GM18520 (cell line): ENCODE measurements at regions not wholly inside any gene's neighbourhood (a gene's known extent, or its start where the extent isn't known, plus 50 kb on each side); places are given as distances from the start of the nearest gene placed in this dataset.

ENCODE experiments used
- ATAC-seq: cut with Tn5 transposase; IDR thresholded peaks from one replicate; pipeline ENCODE4 v1.9.1; 2021; ENCODE audit not compliant: unreplicated experiment

DNA sequence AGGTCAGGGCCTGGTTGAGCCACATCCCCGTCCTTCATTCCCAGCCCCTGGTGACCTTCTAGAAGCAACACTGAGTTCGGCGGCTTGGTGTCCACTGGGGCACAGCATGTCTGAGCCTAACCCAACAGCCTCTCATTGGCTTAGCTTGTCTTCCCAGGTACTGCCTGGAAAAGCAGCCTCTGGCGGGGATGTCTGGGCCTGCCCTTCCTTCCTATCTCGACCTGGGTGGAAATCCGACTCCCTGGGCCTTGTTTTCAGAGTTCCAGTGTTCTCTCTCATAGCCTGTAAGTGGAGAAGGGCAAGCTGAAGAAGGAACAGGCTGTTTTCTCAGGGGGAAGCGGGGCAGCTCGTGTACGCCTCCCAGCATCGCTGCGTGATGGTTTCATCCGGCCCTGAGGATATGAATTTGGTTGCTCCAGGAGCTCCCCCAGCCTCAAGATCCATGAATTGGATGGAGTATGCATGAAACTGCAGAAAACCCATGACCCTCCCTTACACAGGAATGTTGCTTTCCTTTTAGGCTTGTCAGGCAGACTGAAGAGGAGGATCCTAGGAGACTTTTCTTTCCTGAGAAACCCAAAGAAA, 116.5 kb upstream of the IRF2BP2 start:
- no peak for ATAC-seq

DNA sequence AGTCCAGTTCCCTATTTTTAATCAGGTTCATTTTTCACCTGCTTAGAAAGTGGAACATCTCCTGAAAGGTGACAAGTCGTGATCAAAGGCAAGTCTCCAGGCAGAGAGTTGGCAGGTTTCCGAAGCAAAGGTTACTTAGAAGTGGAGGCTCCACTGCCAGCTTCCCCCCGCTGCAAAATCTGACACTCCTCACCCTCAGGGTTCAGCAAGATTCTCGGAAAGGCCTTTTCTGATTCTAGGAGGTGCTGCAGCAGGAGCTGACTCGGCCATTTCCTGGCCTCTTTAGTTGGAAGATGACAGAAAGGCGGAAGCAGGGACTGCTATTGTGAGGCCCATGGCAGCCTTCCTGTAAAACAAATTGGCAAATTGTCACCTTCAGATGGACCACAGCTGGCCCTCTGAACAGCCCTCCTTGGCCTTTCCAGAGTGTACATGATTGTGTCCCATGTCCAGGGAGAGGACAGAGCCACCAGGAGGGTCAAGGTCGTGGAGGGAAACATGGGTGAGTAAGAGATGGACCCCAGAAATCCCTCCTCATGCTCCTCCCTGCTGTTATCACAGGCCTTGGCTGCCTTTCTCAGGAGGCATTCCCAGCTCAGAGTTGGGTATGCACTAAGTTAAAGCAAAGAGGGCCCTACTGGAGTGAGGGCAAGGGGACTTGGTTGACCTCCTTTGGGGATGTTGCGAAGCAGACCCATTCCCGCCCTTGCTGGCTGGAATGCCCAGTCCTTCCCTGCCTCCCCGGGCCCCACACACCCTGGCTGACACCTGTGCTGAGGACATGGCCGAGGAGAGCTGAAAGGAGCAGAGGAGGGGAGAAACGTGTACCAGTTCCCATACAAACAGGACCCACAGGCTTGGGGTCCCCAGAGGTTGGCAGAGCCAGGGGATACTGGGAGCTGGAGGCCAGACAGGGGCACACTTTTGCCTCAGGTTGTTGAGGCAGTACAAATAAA, 115.5 kb upstream of the IRF2BP2 start:
- ATAC-seq: no peak

DNA sequence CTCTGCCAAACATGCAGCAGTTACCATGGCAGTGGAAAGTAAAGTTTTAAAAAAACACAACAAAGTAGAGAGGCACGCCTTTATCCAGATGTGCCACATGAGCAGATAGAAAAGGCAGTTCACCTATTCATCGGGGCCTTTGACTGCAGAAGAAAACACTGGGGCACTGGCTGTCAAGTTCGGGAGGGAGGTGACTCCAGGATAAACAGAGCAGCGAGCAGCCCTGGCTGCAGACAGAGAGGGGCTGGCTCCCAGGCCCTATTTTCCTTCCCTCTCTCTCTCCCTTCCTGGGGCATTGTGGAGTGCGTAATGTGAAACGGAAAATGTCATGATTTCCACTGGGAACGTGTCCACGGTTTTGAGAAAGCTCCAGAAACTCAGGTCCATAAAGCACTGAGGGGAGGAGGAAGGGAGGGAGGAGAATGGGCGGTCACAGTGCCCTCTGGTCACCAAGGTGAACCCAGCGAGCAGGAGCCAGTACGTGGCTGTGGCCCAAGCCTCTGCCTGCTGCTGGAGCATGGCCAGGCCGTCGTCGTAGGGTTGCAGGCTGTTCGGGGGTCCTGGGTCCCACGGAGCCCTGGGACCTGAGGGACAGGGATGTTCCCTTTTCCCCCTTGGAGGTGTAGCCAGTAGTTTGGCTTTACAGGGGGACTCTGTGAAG, 114.7 kb upstream of the IRF2BP2 start:
- ATAC-seq: no peak

DNA sequence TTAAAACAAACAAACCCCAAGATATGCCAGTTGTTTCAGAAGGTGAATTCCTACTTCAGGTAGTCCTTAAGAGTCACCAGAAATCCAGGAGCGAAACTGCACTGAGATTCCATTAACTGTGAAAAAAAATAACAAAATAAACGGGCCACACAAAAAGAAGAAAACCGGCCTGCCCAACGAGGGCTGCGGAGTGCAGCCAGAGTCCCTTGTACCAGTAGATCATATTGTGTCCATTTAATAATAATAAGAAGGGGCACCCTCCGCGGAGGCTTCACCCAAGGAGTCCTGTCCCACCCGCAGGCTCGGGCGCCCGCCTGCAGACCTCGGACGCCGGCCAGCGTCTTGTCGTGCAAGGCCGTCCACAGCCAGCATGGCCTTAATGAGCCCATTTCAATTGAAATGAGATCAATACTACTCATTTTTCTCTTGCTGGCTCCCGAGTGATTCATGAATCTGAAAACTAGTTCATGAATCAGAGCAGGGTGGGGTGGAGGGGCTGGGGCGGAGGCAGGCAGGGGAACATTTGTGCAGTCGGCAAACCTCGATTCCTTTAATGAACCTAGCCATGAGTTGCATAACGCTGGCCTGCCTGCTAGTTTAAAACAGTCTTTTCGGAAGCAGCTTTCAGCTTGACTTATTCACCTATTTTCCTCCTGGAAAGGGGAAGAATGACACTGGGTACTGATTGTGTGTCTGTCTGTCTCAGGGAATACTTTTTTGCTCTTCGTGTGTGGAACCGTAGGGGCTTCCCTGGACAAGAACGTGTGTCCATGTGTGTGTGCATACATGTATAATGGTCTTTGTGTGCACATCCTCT, 113.1 kb upstream of the IRF2BP2 start:
- no peak for ATAC-seq

DNA sequence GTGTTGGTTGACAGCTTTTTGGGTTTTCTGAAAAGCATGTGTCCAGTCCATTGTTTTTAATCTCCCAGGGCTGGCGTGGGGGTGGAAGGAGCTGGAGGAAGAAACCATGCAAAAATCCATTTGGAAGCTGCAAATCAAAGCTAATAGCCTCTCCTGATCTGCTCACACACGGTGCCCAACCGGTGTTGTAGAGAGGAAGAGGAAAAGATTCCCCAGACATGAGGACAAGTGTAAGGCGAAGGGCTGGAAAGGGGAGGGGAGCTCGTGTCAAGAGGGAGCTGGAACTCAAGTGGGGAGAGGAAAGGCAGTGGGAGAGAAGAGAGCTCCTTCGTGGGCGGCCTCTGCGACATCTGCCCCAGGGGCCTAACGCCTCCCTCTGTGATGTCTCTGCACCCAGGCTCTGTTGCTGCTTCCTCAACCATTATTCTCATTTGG, 112.3 kb upstream of the IRF2BP2 start:
- no peak for ATAC-seq

DNA sequence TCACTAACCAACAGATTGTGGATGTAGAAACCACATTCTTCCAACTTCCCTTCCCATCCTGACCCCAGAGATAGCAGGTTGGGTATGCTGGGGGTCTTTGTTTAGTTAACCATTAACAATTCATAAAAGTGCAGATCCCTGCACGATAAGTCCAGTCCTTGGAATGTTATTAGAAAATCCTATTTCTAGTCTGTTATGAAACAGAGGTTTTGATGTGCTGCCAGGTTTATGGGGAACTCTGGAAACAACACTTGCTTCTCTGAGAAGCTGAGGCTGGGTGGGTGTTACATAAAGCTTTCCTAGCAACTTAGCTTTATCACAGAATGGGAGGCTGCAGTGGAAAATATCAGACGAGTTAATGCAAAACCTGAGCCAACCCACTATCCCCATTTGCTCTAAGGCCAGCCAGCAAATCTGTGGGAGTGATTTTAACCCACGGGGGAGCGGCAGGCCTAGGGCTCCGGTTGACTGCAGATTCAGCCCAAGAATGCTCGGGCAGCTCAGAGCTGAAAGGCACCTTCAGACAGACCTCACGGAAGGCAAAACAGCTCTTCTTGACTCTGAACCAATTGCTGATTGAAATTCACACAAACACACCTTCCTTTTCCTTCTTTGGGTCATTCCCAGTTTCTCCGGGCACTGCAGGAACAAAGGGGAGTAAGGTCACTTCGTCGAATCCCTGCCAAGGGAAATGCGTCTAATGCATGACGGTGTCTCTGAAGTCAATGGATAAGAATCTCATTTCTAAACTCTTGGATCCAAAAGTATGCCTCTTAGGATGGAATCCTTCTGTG, 111.7 kb upstream of the IRF2BP2 start:
- no peak for ATAC-seq

DNA sequence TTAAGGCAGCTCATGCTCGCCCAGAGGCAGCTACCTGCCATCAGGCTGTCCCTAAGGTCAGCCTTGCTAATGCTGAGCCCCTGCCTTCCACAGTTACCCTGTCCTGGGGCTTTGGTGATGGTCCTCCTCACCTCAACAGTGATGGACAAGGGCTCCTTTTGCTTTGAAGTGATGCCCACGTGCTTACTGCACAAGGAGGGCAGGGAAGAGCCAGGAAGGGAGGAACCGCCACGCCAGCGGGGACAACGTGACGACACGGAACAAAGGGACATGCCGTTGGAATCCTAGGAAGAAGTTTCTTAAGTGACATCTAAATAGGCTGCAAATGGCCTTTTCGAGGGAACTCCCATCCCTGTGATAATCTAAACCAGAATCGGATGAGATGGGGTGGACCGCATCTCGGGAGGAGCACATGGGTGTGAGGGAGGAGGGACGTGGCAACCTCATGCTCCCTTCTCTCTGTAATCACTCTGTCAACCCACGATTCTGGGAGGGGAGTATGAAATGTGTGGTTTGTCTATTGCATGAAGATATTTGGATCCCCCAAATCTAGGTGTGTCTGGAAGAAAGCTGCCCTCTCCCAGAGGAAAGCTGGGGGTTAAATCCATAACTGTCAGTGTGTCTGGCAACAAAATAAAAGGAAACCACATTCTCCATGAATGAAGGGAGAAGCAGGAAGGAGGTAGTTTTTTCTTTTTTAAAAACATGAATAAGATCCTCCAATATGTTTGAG, 110.9 kb upstream of the IRF2BP2 start:
- no peak for ATAC-seq

DNA sequence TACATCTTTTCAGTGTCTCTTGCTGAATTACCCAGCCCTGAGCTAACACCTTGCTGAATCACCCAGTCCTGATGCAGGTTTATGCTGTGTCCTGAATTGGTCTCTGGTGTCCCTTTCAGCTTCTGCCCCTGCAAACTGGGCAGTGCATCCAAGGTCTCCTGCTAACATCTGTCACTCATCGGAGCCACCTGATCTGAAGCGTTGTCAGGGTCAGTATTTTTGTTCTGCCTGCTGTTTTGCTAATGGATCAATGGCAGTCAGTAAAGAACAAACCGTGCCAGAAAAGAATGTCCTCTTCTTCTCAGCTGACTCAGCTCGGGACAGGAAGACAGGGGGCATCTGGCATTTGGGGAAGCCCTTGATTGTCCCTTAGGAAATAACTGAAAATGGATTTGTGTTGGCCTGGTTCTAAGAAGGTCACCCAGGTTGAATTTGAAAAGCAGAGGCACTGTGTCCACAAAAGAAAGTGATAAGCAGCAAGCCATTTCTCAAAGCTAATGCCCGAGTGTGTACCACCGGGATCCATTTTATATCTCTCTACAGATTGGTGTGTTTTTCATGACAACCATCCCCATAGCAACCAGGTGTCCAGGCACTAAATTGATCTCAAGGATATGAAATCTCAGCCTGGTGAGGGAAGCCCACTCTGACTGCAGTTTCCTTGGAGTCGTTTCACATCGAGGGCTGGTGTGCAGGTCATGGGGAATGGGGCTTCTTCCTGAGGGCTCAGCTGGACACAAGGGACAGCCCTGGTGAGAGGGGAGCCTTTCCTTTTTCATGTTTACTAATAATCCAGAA, 109.7 kb upstream of the IRF2BP2 start:
- ATAC-seq: no peak

DNA sequence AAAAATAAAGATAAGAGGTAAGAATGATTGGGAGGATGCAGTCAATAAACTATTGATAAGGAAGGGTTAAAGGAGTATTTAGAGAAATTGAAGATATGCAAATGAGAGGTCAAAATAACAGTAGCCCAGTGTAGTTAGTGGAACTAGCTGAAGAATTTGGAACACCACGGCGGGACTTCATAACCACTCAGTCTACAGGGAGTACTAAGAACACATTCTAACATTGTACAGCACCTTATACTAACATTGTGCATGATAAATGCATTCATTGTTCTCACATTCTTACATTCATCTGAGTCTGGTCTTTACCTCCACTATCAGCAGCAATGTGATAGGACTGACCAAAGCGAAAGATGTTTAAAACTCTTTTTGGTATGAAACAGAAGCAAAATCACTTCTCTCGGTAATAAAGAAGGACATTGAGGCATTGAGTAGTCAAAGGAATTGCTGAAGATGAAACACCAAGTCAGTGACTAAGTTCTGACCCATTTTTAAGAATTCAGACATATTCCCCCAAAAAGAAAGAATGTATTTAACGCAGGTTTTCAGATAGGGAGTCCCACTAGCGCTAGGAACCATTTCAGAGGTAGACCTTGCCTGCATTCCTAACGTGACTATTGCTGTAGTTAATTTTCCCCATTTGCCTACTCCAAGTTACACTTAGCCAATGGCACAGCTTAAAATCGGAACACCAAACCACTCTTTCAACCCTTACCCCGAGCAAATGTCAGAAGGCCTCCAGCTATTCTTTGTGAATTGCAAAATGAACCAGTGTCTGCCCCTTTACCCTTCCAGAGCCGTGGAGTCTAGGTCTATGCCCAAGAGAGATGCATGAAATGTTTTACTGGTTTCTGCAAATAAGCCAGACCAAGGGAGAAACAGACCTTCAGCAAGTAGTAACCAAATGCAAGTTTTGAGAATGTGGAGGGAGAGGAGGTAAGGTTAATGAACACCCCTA, 108.8 kb upstream of the IRF2BP2 start:
- no peak for ATAC-seq

DNA sequence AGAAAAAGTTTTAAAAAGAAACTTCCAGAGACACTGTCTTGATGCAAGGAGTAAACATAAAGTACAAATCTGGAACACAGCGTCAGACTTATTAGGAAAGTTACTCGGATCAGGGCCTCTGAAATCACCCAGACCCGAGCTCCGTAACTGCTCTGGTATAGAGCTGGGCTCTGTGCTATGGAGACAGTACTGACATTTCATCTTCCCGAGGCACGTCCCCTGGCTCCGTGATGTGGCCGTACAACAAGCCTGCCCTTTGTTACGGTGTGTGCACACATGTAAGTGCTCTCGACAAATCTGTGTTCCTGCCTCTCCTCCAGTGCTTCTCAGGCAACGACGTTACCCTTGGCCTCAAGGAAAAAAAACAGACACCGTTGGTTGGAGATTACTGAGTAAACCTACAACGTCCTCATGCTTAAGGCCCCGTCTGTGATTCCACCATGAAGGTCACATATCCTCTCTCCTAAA, 107.0 kb upstream of the IRF2BP2 start:
- no peak for ATAC-seq

DNA sequence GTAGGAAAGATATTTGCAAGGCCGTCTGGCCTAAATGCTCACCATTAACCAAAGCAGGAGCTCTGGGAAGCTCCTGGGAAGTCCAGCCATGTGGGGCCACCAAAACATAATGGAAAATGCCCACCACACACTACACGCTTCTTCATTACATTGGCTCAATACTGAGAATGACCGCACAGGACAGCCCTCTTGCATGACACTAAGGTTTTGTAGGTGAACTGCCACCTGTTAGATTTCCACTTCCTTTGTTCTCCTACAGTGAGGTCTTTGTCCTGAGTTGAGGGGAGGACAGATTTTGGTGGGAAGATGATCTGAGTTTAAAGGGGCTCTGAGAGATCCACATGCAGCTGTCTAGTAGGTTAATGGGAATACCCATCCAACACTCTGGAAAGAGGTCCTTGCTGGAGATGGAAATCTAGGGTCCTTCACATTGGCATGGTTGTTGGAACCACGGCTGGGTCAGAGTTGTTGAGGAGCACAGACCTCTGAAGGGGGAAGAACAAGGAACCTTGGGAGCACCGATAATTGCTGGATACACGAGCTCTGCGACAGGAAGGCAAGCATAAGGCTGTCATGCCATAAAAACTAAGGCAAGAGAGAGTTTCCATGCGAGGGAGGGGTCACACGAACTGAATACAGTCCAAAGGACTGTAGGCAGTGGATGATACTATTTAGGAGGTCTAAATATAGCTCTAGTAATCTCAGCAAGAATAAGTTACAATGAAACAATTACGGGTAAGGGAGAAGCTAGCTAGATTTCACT, 105.5 kb upstream of the IRF2BP2 start:
- no peak for ATAC-seq

DNA sequence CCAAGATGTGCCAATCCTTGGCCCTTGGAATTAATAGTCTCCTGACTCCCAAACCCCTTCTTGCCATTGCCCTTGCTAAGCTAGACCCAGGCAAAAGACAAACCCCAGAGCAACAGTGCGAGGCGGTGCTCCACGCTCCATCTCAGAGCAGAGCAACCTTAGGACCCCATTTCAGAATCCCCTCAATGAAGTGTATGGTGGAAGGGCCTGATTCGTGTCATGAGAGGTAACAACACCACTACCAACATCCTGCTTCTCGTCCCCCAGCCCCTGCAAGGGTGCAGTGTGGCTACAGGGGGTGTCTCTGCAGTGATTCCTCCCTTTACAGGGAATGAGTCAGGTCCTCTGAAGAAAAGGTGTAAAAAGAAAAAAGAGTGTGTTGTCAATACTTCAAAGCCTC, 103.9 kb upstream of the IRF2BP2 start:
- no peak for ATAC-seq

DNA sequence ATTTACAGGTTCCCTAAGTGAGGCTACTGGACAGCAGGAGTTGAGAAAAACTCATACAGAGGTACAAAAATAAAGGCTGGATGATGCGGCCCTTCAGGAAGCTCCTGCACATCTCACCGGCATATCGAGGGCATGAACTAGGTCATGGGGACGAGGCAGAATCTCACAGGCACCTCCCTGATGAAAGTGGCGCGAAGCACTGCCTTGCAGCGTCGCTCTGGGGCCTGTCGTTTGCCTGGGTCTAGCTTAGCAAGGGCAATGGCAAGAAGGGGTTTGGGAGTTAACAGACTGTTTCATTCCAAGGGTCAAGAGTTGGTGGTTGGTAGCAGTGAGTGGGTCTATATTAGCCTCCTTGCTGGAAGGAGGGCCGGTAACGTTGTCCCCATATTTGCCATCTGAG, 103.5 kb upstream of the IRF2BP2 start:
- ATAC-seq: no peak

DNA sequence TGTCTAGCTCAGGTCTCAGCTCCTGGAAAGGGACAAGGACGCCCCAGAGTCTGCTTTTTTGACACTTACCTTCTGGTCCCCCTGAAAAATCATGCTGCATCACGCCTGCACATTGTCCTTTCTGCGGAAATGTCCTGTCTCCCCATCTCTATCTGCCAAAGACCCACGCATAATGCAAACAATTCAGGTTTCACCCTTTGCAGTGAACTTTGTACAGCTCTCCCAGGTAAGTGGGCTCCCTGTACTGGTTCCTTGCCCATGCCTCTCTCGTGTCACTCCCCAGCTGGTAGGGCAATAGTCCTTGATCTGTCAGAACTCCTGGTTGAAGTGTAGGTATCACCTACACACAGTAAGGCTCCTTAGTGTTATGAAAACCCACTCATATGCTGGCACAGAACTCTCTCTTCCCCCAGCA, 102.9 kb upstream of the IRF2BP2 start:
- no peak for ATAC-seq

DNA sequence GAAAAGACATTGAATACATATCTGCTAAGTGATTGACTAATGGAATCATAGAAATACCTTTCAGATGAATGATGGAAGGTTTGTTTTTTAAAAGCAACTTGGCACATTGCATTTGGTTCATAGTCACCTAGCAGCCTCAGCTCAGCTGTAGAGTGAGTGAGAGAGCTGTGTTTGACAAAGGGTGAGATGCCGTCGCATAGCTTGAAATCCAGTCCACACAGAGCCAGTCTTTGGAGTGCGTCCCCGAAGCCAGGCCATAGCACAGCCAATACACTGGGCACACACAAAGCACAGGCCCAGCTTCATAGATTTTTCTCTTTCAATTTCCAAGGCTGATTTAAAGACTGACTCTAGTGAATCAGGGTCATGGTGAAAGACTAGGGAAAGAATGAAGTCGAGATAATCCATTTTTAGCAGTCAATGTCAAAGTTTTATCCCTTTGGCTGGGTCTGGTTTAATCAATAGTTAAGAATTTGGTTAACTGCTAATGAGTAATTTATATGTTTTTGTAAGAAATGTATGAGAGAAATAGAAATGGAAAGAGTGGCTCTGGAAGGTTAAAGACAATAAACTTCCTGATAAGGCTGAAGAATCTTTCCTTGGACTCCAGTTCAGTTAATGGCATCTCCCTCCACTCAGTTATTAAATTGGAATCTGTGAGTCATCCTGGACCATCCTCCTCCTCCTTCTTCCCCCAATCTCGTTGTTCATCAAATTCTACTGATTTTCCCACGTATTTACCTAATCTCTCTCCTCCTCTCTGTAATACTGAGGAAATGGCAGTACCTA, 101.2 kb upstream of the IRF2BP2 start:
- no peak for ATAC-seq

DNA sequence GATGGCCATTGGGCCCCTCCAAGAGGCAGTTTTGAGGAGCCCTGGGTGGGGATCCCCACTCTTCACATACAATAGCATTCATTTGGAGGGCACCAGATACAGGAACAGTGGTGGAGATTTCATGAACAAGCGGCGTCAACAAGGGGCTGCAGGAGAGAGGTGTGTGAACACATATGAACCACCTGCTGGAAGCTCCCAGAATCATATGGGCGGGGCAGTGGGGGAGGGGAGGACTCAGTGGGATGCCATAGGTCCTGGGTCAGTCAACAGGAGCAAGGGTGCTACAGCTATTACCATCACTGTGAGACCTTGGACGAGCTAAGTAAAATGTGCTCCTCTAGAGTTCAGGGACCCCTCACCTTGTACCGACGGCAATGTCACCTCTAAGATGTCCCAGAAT, 100.4 kb upstream of the IRF2BP2 start:
- no peak for ATAC-seq
